KMS-11 (cell line): ENCODE measurements at regions not wholly inside any gene's neighbourhood (a gene's known extent, or its start where the extent isn't known, plus 50 kb on each side); places are given as distances from the start of the nearest gene placed in this dataset.

Experiments
- H2AFZ ChIP-seq: fragments of 200-600 bp; sonication (generic); 2 replicates; pipeline ENCODE4 v1.6.1; 2016; ENCODE audit warnings: antibody characterized with exemption, mixed run types, low read depth
- H3K27ac ChIP-seq: fragments of 200-600 bp; sonication (generic); 2 replicates; pipeline ENCODE4 v1.6.1; 2016; ENCODE audit warnings: mild to moderate bottlenecking, mixed run types
- H3K27me3 ChIP-seq: fragments of 200-600 bp; sonication (generic); 2 replicates; pipeline ENCODE4 v1.6.1; 2017; ENCODE audit warnings: mild to moderate bottlenecking, low read depth, mixed run types, moderate library complexity; ENCODE audit not compliant: insufficient read depth
- H3K36me3 ChIP-seq: fragments of 200-600 bp; sonication (generic); 2 replicates; pipeline ENCODE4 v1.6.1; 2017; ENCODE audit warnings: mild to moderate bottlenecking, mixed run types; ENCODE audit not compliant: insufficient read depth
- H3K4me1 ChIP-seq: fragments of 200-600 bp; sonication (generic); 2 replicates; pipeline ENCODE4 v1.6.1; 2016; ENCODE audit warnings: mild to moderate bottlenecking, low read depth, mixed run types; ENCODE audit not compliant: poor library complexity, severe bottlenecking
- H3K4me2 ChIP-seq: fragments of 200-600 bp; sonication (generic); 2 replicates; pipeline ENCODE4 v1.7.0; 2016; ENCODE audit warnings: mild to moderate bottlenecking, mixed run types
- H3K4me3 ChIP-seq: fragments of 200-600 bp; sonication (generic); IDR thresholded peaks from 2 replicates; pipeline ENCODE4 v1.6.1; 2017; ENCODE audit warnings: low read depth, low read length, mixed read lengths; ENCODE audit not compliant: insufficient read depth
- H3K79me2 ChIP-seq: fragments of 200-600 bp; sonication (generic); 2 replicates; pipeline ENCODE4 v1.6.1; 2016; ENCODE audit warnings: low read depth, mixed run types; ENCODE audit not compliant: insufficient read depth
- H3K9ac ChIP-seq: fragments of 200-600 bp; sonication (generic); 2 replicates; pipeline ENCODE4 v1.6.1; 2016; ENCODE audit warnings: mild to moderate bottlenecking, mixed run types
- H4K20me1 ChIP-seq: fragments of 200-600 bp; sonication (generic); 2 replicates; pipeline ENCODE4 v1.6.1; 2016; ENCODE audit warnings: mild to moderate bottlenecking, mixed run types; ENCODE audit not compliant: insufficient read depth
- CTCF ChIP-seq: fragments of 200-600 bp; sonication (generic); conservative IDR thresholded peaks from 2 replicates; pipeline ENCODE4 v1.6.1; 2017; ENCODE audit warnings: low read depth, mild to moderate bottlenecking, antibody characterized with exemption, low read length, moderate library complexity, mixed read lengths

- TF ChIP-seq CTCF, result no peak
- Histone ChIP-seq H3K4me1 (no peaks in the 10 kb centered on the region), H3K27me3 (no peaks in the 10 kb centered on the region)
Observed at GRCh38 chrX:123072686-123073385, 111.2 kb upstream of the GRIA3 start.

GRCh38 chrX:123075947-123076561 is 108.0 kb upstream of the GRIA3 start:
- Histone ChIP-seq H3K4me3 (no peak overlapping the region), H3K79me2 (no peaks in the 10 kb centered on the region), H3K36me3 (no peaks in the 10 kb centered on the region), H3K27me3 (no peaks in the 10 kb centered on the region), H3K4me2 (no peak overlapping the region), H3K4me1 (no peaks in the 10 kb centered on the region), H2AFZ (no peak overlapping the region), H4K20me1 (no peaks in the 10 kb centered on the region), H3K27ac (no peak overlapping the region), H3K9ac (no peak overlapping the region)
- TF ChIP-seq CTCF, result no peak

More at GRCh38 chrX:123072686-123073385, 111.2 kb upstream of the GRIA3 start:
- no peak overlapping the region for H3K4me3 ChIP-seq
- no peaks in the 10 kb centered on the region for H3K79me2 ChIP-seq
- H3K36me3 ChIP-seq, result no peaks in the 10 kb centered on the region
- no peak overlapping the region for H3K4me2 ChIP-seq
- H3K9ac ChIP-seq, result no peak overlapping the region
- no peak overlapping the region for H3K27ac ChIP-seq
- H4K20me1 ChIP-seq, result no peaks in the 10 kb centered on the region
- no peak overlapping the region for H2AFZ ChIP-seq

GRCh38 chrX:123077631-123078030 is 106.4 kb upstream of the GRIA3 start:
- Histone ChIP-seq H3K27ac (no peak overlapping the region), H3K27me3 (no peaks in the 10 kb centered on the region), H3K79me2 (no peaks in the 10 kb centered on the region), H3K4me3 (no peak overlapping the region), H4K20me1 (no peaks in the 10 kb centered on the region), H3K36me3 (no peaks in the 10 kb centered on the region), H2AFZ (no peak overlapping the region), H3K9ac (no peak overlapping the region), H3K4me2 (no peak overlapping the region), H3K4me1 (no peaks in the 10 kb centered on the region)
- TF ChIP-seq CTCF, result no peak

GRCh38 chrX:123080065-123080464 is 104.0 kb upstream of the GRIA3 start:
- H3K27ac ChIP-seq, result no peak overlapping the region
- H3K27me3 ChIP-seq, result no peaks in the 10 kb centered on the region
- H3K4me2 ChIP-seq, result no peak overlapping the region
- no peaks in the 10 kb centered on the region for H3K79me2 ChIP-seq
- no peak overlapping the region for H3K4me3 ChIP-seq
- no peaks in the 10 kb centered on the region for H3K36me3 ChIP-seq
- H2AFZ ChIP-seq, result no peak overlapping the region
- H3K4me1 ChIP-seq, result no peaks in the 10 kb centered on the region
- H4K20me1 ChIP-seq, result no peaks in the 10 kb centered on the region
- no peak for TF ChIP-seq CTCF
- H3K9ac ChIP-seq, result no peak overlapping the region
